Fibroblast of pulmonary artery (primary cell): ENCODE measurements at regions not wholly inside any gene's neighbourhood (a gene's known extent, or its start where the extent isn't known, plus 50 kb on each side); places are given as distances from the start of the nearest gene placed in this dataset.

ENCODE experiments used
- DNase-seq: peaks from one replicate; pipeline ENCODE4 v3.0.0-alpha.2; 2010; ENCODE audit warnings: low read depth
- H3K4me3 ChIP-seq: replicated peaks from 2 replicates; pipeline ENCODE4 v1.5.1; 2011; ENCODE audit warnings: low read depth, mild to moderate bottlenecking, control low read depth, low read length, moderate library complexity
- CTCF ChIP-seq: IDR thresholded peaks from 2 replicates; pipeline ENCODE4 v1.5.1; 2011; ENCODE audit warnings: mild to moderate bottlenecking, control low read depth, low read length, inconsistent platforms; ENCODE audit errors: missing control alignments

DNA sequence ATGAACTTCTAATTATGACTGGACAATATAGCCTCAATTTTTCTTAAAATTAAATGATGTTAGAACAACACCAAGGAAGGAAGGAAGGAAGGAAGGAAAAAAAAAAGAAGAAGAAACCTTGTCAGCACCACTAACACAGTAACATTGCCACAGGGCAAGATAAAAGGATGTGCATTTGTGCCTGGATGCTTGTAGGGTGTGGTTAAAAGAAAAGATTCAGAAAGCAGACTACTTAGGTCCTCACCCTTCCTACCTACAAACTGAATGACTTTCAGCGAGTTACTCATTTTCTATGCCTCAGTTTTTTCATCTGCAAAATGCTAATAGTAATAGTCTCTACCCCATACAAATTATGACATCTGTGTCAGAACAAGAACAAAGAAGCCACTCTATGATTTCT is 778.3 kb downstream of the MCTP2 start:
- TF ChIP-seq CTCF, result no peak
- no peak overlapping the region for H3K4me3 ChIP-seq
- no peak for DNase-seq

DNA sequence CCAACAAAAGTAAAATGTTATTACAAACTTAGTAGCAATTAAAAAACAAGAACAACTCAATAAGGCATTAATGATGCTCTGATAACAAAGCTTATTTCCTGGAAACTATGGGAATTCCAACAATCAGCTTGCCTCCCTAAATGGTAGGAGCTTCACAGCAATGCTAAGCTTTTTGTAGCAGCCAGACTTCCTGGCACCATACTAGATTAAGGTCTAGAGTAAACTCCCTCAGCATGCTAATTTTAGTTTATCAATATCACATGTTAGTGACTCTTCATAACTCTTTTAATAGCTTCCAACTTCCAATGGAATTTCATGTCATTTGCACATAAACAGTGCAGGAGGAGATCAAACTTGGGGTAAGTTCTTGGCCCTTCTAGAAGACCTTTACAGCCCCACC is 782.0 kb downstream of the MCTP2 start:
- DNase-seq, result no peak
- TF ChIP-seq CTCF, result no peak
- H3K4me3 ChIP-seq, result no peak overlapping the region

- no peak for DNase-seq
- H3K4me3 ChIP-seq, result no peak overlapping the region
- TF ChIP-seq CTCF, result no peak
These were observed 785.3 kb downstream of the MCTP2 start for GRCh38 chr15:95016511-95017229.

GRCh38 chr15:95017666-95018328 is 786.4 kb downstream of the MCTP2 start:
- TF ChIP-seq CTCF, result no peak
- DNase-seq, result peak; percentile 62

GRCh38 chr15:95018888-95019545 is 787.7 kb downstream of the MCTP2 start:
- peak; percentile 79 for DNase-seq
- no peak overlapping the region for H3K4me3 ChIP-seq
- TF ChIP-seq CTCF, result no peak

More at GRCh38 chr15:95017666-95018328, 786.4 kb downstream of the MCTP2 start:
- no peak overlapping the region for H3K4me3 ChIP-seq

GRCh38 chr15:95019907-95020306 is 788.5 kb downstream of the MCTP2 start:
- DNase-seq, result no peak
- no peak overlapping the region for H3K4me3 ChIP-seq
- no peak for TF ChIP-seq CTCF
